Upper lobe of right lung (tissue), 1 donor: ENCODE measurements at regions not wholly inside any gene's neighbourhood (a gene's known extent, or its start where the extent isn't known, plus 50 kb on each side); places are given as distances from the start of the nearest gene placed in this dataset.

Source experiments
- ATAC-seq: fragments of 200-7000 bp; cut with Tn5 transposase; one replicate; pipeline ENCODE4 v1.9.1; 2020; ENCODE audit warnings: mild to moderate bottlenecking, moderate library complexity
- DNase-seq: peaks from one replicate; pipeline ENCODE4 v3.0.0-alpha.2; 2020
- H3K27ac ChIP-seq: fragments of 200-600 bp; one replicate; pipeline ENCODE4 v1.8.0; 2022
- H3K27me3 ChIP-seq: fragments of 200-600 bp; one replicate; pipeline ENCODE4 v1.8.0; 2022; ENCODE audit warnings: mild to moderate bottlenecking
- H3K36me3 ChIP-seq: fragments of 200-600 bp; one replicate; pipeline ENCODE4 v1.8.0; 2022
- H3K4me1 ChIP-seq: fragments of 200-600 bp; one replicate; pipeline ENCODE4 v1.8.0; 2022
- H3K4me3 ChIP-seq: fragments of 200-600 bp; one replicate; pipeline ENCODE4 v1.8.0; 2022; ENCODE audit warnings: mild to moderate bottlenecking
- H3K9me3 ChIP-seq: fragments of 200-600 bp; one replicate; pipeline ENCODE4 v1.8.0; 2022
- CTCF ChIP-seq: fragments of 200-600 bp; IDR thresholded peaks from one replicate; pipeline ENCODE4 v1.8.0; 2022; ENCODE audit warnings: antibody characterized with exemption
- intact Hi-C: fragments of 100-400 bp; cut with DNase I; formaldehyde crosslinking; loops from one replicate; pipeline ENCODE4 v1.11.0; 2022
- donor health status: DM: no; HTN: yes; CAD: no; lungs with severe emphysema.

DNA sequence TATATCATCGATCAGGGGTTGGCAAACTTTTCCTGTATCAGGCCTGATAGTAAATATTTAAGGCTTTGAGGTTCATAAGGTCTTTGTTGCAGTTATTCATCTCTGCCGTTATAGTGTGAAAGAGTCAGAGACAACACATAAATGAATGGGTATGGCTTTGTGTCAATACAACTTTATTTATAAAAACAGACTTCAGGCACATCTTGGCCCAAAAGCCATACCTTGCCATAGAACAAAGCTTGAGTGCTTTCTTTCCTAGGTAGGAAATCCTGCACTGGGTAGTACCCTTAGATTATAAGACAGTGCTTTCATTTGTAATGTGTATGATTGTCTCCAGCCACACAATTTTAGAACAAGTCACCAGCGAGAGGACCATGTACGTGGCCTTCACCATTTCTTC, 58.9 kb upstream of the MAGI1 start:
- Histone ChIP-seq H3K4me1 (no peaks in the 10 kb centered on the region), H3K36me3 (no peaks in the 10 kb centered on the region), H3K27ac (no peak overlapping the region), H3K9me3 (no peaks in the 10 kb centered on the region), H3K27me3 (no peaks in the 10 kb centered on the region), H3K4me3 (no peak overlapping the region)
- DNase-seq (no peak), ATAC-seq (no peak)
- intact Hi-C loops = no loop called here
- TF ChIP-seq CTCF = no peak

DNA sequence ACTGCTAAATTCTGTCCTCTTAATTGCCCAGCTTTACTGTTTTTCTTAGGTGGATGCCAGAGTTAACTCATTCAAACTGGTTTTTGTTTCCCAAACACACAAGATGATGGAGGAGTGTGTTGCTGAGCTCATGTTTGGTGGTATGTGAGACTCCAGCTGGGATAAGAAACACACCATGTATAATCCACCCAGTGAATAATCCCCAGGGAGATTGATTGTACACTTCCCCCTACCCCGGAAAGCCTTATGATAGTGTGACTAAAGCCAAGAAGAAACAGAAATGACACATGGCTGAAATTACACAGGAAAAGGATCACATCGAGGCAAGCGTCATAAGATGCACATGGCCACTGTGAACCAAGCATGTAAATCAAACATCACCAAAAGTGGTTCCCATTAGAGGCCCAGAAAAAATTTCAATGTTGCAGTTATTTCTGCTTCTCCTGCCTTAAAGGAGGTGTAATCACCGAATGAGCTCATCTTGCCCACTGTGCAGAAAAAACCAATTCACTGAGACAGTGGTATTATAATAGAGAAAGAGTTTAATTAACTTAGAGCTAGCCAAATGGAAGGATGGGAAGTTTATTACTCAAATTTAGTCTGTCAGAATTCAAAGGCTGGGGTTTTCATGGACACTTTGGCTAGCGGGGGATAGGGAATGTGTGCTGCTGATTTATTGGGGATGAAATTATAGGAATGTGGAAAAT, 56.7 kb upstream of the MAGI1 start:
- DNase-seq (no peak), ATAC-seq (no peak)
- H3K27ac ChIP-seq = no peak overlapping the region
- no peak overlapping the region for H3K4me3 ChIP-seq
- no peak for TF ChIP-seq CTCF
- H3K9me3 ChIP-seq = no peaks in the 10 kb centered on the region
- H3K36me3 ChIP-seq = no peaks in the 10 kb centered on the region
- H3K27me3 ChIP-seq = no peaks in the 10 kb centered on the region
- H3K4me1 ChIP-seq = no peaks in the 10 kb centered on the region
- intact Hi-C loops = no loop called here

- no peak for ATAC-seq
- no peak overlapping the region for H3K27ac ChIP-seq
- no peaks in the 10 kb centered on the region for H3K9me3 ChIP-seq
- H3K36me3 ChIP-seq = no peaks in the 10 kb centered on the region
- H3K27me3 ChIP-seq = no peaks in the 10 kb centered on the region
- no peak overlapping the region for H3K4me3 ChIP-seq
- DNase-seq = no peak
- no peak for TF ChIP-seq CTCF
- no peaks in the 10 kb centered on the region for H3K4me1 ChIP-seq
- intact Hi-C loops = no loop called here
Measured at GRCh38 chr3:66093981-66094380, 55.3 kb upstream of the MAGI1 start.

GRCh38 chr3:66092175-66092995, 53.7 kb upstream of the MAGI1 start:
- intact Hi-C loops = no loop called here
- no peak for ATAC-seq
- Histone ChIP-seq H3K4me1 (no peaks in the 10 kb centered on the region), H3K4me3 (no peak overlapping the region), H3K9me3 (no peaks in the 10 kb centered on the region), H3K27me3 (no peaks in the 10 kb centered on the region), H3K36me3 (no peaks in the 10 kb centered on the region), H3K27ac (no peak overlapping the region)
- no peak for TF ChIP-seq CTCF
- DNase-seq = no peak
